Right ventricle myocardium superior (tissue), 1 donor: ENCODE measurements at regions not wholly inside any gene's neighbourhood (a gene's known extent, or its start where the extent isn't known, plus 50 kb on each side); places are given as distances from the start of the nearest gene placed in this dataset.
"Not testable (repeated sequence)": the region's sequence is repeated elsewhere in the genome, so short reads cannot be mapped to it uniquely, and the experiment has no call there.

Source experiments
- ATAC-seq: fragments of 200-7000 bp; cut with Tn5 transposase; one replicate; pipeline ENCODE4 v1.9.1; 2020; ENCODE audit warnings: mild to moderate bottlenecking; ENCODE audit not compliant: poor library complexity
- DNase-seq: peaks from one replicate; pipeline ENCODE4 v3.0.0-alpha.2; 2020
- intact Hi-C: fragments of 100-400 bp; cut with DNase I; formaldehyde crosslinking; loops from one replicate; pipeline ENCODE4 v1.11.2; 2022
- donor health status: DM: no; HTN: yes; CAD: no; lungs with severe emphysema.

DNA sequence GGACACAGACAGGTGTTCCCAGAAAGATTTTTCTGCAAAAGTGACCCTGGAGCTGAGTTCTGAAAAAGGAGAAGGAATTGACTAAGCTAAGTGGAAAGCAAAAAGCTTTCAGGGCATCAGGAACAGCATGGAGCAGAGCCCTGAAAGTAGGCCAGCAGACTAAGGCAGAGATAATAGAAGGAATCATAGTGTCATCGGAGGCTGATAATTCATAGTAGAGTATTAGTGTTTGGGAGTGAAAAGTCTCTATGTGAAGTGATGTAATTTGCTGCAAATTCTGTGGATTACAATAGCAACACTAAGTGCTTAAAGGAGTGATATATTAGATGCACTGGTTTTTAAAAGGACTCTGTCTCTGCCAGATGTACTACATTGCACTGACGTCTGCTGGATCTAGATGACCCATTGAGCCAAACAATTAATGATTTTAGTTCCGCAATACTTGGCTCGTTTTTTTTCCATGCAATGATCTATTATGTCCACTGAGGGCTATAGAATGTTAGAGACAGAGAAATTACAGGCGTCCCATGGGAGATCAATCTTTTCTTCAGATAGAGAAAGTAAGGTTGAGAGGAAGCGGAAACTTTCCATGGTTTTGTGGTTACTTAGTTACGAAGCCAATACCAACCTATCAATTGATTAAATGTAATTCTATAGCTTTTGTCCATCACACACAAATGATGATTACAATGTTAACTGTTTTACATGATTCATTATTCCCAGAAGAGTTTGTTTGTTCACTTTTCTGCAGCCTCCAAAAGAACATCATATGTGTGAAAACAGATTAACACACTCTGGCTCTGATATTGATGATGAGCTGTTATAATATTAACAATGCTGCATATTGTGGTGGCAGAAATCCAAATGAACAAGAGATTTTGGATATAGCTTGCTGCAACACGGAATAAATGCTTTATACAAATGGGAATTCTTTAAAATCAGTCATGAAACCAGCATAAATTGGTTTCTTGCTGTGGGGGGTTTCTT, 143.7 kb downstream of the MC4R start:
- no peak for DNase-seq
- no peak for ATAC-seq
- intact Hi-C loops, result no loop called here

DNA sequence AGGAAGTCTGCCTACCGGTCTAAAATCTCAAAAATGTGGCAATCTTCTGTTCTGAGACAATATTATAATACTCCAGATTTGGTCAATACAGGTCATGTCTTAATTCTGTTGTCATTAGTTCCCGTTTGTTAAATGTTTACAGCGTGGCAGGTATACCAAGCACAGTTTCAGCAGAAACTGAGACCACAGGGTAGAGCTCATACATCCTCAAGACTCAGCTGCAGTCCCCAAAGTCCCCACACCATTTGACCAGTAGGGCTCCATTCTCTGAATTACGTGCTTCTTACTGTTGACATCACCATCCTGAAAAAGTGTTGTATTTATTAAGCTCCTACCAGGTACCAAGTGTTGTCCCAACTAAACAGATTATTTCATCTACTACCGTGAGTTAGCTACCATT, 157.1 kb downstream of the MC4R start:
- DNase-seq (no peak), ATAC-seq (no peak)
- intact Hi-C loops, result no loop called here

DNA sequence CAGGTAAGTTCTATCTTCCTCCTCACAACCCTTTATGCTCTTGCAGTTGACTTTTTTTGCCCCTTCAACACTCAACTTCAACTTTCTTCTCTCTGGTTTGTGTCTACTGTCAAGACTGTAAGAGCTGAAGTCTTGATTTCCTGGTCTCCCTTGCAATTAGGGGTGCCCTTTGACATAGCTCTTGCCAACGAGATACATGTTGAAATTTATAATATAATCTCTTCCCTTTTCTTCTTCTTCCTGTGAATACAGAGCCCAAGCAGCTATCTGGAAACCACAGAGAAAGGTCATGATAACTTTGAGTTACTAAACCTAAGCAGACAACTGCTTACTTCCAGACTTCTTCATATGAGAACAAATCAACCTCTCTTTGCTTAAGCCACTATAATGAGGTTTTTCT, 163.5 kb downstream of the MC4R start:
- intact Hi-C loops, result no loop called here
- DNase-seq (no peak), ATAC-seq (no peak)

DNA sequence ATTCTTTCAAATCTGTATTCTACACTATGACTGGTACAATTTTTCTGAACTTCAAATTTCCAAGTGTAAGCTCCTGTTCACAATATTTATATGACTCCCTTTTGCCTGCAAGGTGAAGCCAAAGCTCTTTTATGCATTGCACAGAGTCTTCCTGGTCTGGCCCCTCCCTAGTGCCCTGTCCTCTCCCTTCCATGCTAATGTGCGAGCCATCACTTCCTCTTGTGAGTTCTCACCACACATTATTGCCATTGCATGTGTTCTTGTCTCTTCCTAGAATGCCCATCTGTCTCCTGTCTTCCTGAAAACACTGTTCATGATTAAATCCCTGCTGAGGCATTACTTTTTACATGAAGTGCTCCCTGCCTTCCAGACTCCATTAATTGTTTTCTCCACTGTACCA, 169.9 kb downstream of the MC4R start:
- intact Hi-C loops, result no loop called here
- ATAC-seq, result no peak
- no peak for DNase-seq

DNA sequence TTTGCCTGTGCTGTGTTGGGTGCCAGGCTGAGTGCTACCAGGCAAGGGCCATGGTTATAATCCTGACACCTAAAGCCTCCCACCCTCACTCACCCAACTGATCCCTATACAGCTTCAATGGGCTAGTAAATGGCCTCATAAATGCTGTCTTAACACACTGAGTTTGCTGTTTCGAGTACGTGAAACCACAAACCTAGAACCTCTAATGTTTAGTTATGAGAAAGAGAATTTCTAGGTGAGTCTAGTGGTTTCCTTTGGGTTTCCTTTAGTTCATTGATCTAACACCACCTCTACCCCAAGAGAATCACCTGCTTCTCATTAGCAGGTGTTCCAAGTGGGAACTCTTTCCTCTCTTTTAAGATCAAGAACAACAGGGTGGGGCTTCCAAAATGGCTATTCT, 172.0 kb downstream of the MC4R start:
- DNase-seq (no peak), ATAC-seq (no peak)
- intact Hi-C loops, result no loop called here

DNA sequence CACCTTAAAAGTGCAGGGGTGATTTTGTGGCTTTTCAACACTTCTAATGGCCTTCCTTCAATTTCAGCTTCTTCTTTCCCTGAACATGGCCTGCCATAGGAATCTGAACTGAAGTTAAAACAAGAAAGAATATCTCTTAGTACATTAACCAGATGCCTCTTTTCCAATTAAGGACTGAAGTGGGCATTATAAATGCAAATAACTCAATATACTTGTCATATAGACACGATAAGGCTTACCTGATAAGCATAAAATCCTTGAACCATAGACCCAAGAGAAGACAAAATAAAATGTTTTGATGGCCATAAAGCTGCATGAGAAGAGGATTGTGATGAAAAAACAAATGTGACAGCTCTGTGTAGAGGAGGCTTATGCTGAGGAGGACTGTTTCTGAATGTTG, 173.1 kb downstream of the MC4R start:
- DNase-seq (no peak), ATAC-seq (no peak)
- intact Hi-C loops, result no loop called here

DNA sequence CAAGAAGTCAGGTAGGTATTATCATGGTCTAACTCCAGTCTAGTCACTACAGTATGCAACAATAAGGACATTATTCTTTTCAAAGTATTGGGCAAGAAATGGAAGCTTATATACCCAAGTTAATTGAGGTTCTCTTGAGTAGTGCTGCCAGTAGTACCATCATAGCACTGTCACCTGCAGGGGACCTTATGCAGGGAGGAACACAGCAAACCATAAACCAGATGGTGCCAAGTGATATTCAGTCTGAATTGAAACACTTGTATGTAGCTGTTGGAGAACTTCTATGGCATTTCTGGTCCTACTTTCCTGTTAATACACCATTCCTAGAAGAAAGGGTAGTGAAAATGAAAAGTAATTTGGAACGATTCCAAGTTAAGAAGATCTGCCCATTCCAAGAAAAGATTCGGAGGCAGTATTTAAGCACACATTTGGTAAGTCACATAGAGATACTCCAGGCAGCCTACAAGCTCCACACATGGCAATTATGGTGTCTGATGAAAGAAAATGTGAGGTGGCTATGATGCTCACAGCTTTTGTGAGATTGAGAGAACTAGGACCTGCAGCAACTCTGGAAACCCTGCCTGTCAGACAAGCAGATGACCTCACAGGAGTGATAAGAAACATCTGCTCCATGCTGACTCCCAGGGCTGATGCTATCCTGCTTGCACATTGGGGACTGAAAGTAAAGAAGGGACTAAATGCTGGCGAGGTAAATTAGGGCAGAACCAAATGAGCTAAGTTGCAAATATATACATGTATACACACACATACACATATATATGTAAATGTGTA, 174.7 kb downstream of the MC4R start:
- DNase-seq (no peak), ATAC-seq (no peak)
- intact Hi-C loops, result no loop called here

DNA sequence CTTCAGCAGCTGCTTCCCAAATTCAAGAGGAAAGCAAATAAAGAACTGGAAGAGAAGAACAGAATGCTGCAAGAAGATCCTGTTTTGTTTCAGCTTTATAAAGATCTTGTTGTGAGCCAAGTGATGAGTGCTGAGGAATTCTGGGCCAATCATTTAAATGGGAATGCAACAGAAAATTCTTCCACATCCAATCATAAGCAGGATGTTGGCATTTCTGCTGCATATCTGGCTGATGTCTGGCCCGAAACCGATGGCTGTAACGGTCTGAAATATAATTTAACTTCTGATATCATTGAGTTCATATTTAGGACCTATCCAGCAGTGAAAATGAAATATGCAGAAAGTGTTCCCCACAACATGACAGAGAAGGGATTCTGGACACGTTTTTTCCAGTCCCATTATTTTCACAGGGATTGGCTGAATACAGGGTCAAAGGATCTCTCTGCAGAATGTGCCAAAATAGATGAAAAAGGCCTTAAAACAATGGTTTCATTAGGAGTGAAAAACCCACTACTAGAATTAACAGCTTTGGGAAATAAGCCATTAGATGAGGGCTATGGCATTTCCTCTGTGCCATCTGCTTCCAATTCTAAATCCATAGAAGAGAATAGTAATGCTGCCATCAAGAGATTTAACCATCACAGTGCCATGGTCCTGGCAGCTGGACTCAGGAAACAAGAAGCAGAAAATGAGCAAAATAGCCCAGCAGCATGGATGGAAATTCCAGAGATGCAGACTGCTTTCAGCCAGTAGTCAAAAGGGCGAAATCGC, 175.6 kb downstream of the MC4R start:
- DNase-seq (no peak), ATAC-seq (no peak)
- intact Hi-C loops, result no loop called here

DNA sequence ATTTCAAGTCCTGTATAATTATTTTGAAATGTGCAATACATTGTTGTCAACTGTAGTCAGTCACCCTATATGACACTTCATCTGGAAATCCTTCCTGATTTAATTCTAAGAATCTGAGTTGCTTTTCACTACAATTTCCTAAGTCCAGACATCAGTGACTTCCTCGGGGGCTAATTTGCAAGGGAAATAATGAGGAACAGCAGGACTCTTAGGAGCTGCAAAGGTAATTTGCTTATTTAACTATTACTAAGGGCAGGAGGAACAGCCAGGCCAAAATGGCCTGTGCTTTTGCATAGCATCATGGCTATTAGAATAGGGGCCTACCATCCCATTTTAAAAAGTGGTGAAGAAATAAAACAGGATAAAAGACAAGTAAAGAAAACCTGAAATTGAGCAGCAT, 178.8 kb downstream of the MC4R start:
- intact Hi-C loops, result no loop called here
- no peak for ATAC-seq

DNA sequence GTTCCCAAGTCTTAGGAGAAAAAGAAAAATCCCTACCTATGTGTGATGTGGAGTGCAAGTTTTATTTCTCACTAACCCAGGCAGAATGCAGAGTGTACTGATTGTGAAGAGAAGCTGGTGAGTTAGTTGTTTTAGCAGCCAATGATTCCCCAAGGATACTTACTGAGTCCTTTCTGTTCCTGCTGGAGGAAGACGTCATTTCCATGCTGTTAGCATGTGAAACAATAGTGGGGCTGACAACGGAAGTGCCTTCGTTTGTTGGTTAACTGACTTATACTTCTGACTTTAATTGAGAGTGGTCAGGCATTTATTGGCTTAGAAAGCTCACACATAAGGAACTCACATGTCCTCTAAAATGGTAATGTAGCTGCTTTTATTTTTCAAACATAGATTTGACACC, 180.6 kb downstream of the MC4R start:
- intact Hi-C loops, result no loop called here
- no peak for ATAC-seq
- no peak for DNase-seq

More for the DNA sequence above, 178.8 kb downstream of the MC4R start:
- no peak for DNase-seq

DNA sequence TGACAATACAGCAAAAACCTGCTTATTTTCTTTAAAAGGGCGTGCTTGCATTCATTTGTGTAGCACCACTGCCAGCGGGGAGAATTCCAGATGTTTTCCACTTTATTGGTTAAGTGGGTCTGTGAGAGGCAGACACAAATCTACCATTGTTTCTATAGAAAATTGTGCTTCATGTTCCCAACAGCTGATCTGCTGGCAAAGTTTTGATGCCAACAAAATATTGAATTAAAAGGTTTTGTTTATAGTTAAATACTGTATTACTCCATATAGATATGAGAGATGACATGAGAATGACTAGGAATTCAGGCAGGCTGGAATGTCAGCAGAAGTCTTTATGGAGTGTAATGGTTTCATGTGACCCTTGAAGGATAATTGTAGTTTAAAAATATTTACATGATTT, 182.7 kb downstream of the MC4R start:
- DNase-seq, result no peak
- intact Hi-C loops, result no loop called here
- no peak for ATAC-seq

DNA sequence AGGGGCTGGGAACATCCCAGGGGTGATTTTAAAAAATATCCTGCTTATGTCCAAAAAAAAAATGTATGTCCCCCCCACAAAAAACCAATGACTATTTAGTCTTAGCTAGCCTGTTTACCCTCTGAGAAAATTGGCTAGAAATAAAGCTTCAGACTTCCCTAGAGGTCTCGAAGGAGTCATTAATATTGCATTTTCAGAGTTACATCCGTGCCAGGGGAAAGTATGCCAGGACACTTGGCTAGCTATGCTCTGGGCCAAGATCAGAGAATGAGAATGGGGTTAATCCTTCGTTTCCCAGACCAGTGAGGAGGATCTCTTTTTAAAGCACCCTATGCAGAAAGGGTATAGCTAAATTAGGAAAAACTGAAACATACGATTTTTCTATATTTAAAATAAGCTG, 183.6 kb downstream of the MC4R start:
- ATAC-seq, result no peak
- intact Hi-C loops, result no loop called here
- no peak for DNase-seq

DNA sequence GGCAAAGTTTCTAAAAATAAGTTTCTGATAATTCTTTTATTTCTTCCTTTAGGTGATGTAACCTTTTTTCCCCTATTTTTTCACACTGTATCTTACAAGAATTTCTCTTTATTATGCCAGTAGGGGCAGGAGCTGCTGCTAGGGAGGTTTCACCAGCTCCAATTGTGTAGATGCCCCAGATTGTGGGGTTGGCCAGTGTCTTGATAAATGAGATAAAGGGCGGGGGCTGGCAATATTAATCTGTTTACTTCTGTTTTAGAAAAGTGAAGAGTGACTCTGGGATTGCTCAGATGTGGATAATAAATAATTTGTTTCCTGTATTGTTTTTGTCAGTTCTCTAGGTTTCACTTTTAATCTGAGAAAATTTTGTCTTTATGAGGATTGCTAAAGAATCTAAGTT, 190.4 kb downstream of the MC4R start:
- intact Hi-C loops, result no loop called here
- DNase-seq, result no peak
- ATAC-seq, result no peak

DNA sequence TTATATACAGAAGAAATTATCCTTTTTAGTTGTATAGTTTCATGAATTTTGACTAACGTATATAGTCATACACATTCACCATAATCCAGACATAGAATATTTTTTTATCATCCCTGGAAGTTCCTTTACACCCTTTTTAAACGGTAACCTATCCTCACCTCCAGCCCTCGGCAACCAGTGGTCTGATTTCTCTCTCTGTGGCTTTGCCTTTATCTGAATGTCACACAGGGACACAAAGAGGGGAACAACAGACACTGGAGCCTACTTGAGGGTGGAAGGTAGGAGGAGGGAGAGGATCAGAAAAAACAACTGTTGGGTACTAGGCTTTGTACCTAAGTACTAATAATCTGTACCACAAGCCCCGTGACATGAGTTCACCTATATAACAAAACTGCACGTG, 191.9 kb downstream of the MC4R start:
- intact Hi-C loops, result no loop called here
- no peak for ATAC-seq

DNA sequence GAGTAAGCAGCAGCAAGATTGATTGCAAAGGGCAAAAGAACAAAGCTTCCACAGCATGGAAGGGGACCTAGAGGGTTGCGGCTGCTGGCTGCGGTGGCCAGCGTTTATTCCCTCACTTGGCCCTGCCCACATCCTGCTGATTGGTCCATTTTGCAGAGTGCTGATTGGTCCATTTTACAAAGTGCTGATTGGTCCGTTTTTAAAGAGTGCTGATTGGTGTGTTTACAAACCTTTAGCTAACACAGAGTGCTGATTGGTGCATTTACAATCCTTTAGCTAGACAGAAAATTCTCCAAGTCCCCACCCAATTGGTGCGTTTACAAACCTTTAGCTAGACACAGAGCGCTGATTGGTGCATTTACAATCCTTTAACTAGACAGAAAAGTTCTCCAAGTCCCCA, 194.4 kb downstream of the MC4R start:
- ATAC-seq, intact Hi-C loops, DNase-seq: not testable (repeated sequence)

More for the DNA sequence above, 191.9 kb downstream of the MC4R start:
- DNase-seq, result no peak

DNA sequence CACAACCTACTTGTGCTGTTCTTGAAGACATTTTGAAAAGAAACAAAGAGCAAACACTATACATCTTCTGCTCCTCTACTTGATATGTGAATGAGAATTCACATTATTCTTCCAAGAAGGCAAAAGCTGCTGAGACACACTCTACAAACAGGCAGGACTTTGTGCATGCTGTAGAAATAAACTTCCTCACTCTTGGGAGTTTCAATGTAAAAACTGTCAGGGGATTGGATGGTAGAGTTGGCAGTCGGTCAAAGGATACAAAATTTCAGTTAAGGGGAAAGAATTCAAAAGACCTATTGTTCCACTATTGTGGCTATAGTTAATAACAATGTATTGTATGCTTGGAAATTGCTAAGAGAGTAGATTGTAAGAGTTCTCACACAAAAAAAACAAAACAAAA, 196.3 kb downstream of the MC4R start:
- no peak for DNase-seq
- intact Hi-C loops, result no loop called here

DNA sequence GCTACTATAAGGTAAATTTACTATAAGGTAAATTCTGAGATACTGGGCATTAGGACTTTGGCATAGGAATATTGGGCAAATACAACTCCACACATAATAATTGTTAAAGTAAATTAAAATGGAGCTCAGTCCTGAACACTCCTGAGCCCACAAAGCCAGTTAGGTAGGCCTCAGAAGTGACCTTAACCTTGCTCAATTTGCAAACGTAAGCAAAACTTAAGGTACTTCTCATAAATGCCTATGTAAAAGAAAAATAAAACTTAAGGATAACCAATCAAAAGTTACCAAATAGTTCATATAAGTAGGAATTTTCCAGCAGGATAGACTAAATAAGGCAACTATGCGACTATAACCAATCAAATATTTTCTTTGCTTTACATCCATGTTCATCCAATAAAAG, 197.7 kb downstream of the MC4R start:
- intact Hi-C loops, result no loop called here
- ATAC-seq, result no peak

More for the DNA sequence above, 196.3 kb downstream of the MC4R start:
- no peak for ATAC-seq

DNA sequence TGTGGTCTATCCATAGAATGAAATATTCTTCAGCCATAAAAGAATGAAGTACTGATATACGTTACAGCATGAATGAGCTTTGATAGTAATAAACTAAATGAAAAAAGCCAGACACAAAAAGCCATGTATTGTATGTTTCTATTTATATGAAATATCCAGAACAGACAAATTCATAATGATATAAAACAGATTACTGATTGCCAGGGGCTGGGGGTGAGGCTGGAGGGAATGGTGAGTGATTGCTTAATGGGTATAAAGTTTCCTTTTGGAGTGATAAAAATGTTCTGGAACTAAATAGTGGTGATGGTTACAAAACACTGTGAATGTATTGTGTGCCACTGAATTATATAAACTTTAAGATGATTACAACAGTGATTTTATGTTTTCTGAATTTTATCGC, 200.5 kb downstream of the MC4R start:
- intact Hi-C loops, result no loop called here
- ATAC-seq (no peak), DNase-seq (no peak)

More for the DNA sequence above, 197.7 kb downstream of the MC4R start:
- no peak for DNase-seq

DNA sequence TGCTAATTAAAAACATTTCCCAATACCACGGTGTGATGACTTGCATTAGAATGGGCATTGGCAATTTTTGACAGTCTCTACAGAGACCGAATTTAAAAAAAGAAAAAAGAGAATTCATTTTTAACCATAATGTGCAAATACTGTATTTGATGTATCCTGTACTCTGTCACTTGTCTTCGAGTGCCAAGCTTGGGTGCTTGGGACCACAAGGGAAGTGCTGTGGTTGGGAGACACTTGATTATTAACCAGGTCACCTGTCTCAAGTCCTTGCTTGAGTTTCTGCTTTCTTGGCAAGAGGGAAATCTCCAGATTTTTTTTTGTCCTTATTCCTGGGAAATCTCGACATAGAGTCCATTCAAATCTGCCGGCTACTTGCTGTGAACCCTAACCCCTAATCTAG, 209.0 kb downstream of the MC4R start:
- no peak for ATAC-seq
- DNase-seq, result no peak
- intact Hi-C loops, result no loop called here
